HG03108 (cell line): ENCODE measurements at regions not wholly inside any gene's neighbourhood (a gene's known extent, or its start where the extent isn't known, plus 50 kb on each side); places are given as distances from the start of the nearest gene placed in this dataset.
"Not testable (repeated sequence)": the region's sequence is repeated elsewhere in the genome, so short reads cannot be mapped to it uniquely, and the experiment has no call there.

Experiments used
- ATAC-seq: cut with Tn5 transposase; IDR thresholded peaks from one replicate; pipeline ENCODE4 v1.9.1; 2021; ENCODE audit warnings: moderate library complexity; ENCODE audit not compliant: unreplicated experiment

DNA sequence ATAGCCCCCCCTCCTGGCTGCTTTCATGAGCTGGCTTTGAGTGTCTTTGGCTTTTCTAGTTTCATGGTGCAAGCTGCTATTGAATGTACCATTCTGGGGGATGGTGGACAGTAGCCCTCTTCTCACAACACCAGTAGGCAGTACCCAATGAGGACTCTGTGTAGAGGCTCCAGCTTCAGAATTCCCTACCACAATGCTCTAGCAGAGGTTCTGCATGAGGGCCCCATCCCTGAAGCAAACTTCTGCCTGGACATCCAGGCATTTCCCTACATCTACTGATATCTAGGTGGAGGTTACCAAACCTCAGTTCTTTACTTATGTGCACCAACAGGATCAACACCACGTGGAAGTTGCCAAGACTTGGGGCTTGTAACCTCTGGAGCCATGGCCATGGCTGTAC is 1742.9 kb downstream of the SI start:
- ATAC-seq = no peak

DNA sequence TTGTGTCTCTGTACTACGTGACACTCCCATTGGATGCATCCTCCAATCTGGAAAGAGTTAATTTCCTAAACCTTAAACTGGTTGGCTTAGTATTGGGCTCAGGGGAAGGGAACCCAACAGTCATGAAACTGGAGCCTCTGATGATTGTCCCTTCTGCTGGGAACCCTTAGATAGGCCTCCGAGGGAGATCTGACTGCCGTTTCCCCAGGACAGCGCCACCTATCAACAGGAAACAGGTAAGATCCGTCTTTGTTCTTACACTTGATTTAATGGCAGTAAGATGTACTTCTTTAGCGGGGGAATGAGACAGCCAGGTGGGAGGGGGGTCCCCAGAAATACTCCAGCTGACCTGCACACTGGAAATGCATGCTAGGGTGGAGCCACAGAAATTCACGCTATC is 1749.6 kb downstream of the SI start:
- ATAC-seq = no peak

DNA sequence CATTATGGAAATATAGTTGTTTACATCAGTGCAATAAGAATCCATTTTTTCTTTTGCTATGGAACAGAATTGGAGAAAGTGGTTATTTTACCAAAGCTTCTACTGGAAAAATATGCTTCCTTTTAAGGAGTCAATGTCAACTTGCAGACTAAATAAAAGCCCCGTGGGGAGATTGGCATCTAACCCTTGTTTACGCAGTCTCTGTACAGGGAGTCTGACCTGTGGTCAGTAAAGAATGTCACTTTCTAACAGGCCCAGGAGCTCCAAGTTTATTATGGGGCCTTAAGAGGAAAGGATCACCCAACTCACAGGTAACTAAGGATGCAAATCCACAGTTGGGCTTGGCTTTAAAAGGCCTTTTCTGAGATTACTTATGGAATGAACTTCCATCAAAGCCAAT is 1751.2 kb downstream of the SI start:
- ATAC-seq = no peak

DNA sequence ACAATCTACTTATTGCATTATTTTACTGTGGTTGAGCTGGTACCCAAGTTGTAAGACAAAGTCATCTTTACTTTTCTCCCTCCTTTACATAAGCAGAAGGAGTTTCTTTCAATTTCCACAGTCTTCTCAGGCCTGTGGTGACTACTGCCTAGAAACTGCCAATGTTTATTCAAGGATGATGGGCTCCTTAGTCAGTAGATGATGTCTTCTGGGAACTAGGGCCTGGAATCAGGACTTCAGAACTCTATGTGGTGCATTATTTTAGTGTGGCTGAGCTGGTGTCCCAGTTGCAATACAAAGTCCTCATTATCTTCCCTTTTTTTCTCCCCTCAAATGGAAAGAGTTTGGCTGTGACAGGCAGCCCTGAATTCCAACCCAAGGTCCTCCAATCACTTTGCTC is 1762.5 kb downstream of the SI start:
- no peak for ATAC-seq

DNA sequence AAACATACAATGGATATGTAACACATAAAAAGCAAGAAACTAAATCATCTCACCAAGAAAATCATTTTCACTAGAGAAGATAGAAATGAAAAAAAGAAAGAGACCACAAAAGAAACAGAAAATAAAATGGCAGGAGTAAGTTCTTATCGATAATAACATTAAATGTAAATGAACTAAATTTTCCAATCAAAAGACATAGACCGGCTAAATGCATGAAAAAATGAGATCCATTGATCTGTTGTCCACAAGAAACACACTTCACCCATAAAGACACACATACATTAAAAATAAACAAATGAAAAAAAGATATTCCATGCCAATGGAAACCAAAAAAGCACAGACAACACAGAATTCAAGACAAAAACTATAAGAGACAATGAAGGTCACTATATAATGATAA is 1771.9 kb downstream of the SI start:
- no peak for ATAC-seq

DNA sequence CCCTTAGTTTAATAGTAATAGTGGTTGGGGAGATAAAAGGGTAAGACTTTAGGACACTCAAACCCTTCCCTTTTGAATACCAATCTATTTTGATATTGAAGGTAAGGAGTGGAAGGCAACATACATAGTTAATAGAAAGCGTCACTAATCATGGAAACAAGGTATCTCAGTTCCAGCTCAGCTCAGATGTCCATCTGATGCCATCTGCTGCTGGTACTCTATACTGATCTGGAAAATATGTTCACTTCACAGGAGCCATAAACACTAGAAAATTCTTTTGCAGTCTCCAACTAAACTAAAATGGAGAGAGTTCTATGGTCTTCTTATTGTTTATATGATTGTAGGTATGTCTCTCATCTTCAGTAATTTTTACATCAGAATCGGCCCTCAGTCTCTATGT is 1777.1 kb downstream of the OTOL1 start:
- ATAC-seq = no peak

DNA sequence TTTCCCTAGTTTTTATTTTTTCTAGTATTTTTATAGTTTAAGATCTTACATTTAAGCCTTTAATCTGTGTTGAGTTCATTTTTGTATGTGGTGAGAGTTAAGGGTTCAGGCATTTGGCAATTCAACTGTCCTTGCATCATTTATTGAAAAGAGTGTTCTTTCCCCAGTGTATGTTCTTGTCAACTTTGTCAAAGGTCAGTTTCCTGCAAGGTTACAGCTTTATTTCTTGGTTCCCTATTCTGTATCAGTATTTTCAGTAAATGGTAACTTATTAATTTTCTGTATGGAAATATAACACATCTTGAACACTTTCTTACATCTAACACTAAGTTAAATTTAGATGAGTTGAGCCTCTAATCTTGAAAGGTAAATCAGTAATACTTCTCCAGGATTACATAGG is 1770.1 kb downstream of the OTOL1 start:
- no peak for ATAC-seq

GRCh38 chr3:163261618-163262017 is 1765.0 kb downstream of the OTOL1 start:
- no peak for ATAC-seq

DNA sequence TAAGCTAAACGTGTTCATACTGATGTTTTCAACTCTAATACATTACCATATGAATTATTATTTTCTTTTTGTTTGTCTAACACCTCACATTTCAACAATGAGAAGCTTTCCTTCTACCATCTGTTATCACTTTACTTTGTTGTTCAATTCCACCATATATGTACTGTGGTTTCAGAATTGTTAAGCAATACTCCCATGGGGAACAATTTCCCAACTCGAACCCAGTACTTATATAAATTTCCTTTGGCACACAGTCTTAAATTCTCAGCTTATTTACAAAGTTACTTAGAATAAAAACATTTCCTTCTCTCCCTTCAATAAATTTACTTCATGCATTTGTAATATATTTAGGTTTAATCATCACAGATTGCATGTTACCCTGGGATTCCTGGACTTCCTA is 1764.4 kb downstream of the OTOL1 start:
- no peak for ATAC-seq

DNA sequence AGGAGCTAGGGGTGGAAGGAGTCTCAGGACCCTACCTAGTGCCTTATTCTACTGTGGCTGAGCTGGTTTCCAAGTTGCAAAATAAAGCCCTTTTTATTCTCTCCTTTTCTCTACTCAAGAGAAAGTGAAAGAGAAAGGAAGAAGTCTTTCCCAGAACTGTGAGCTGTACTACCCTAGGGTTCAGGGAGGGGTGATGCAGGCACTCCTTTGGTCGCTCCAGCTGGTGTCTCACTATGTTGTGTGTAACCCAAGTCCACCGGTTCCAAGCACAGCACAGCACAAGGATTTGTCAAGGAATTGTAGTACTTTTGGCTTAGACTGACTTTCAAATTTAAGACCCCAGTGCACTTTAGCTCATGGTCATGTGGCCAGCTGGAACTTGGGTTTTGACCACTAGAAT is 1721.7 kb downstream of the OTOL1 start:
- no peak for ATAC-seq

- no peak for ATAC-seq
These were observed 1717.2 kb downstream of the OTOL1 start for GRCh38 chr3:163213838-163214237.

DNA sequence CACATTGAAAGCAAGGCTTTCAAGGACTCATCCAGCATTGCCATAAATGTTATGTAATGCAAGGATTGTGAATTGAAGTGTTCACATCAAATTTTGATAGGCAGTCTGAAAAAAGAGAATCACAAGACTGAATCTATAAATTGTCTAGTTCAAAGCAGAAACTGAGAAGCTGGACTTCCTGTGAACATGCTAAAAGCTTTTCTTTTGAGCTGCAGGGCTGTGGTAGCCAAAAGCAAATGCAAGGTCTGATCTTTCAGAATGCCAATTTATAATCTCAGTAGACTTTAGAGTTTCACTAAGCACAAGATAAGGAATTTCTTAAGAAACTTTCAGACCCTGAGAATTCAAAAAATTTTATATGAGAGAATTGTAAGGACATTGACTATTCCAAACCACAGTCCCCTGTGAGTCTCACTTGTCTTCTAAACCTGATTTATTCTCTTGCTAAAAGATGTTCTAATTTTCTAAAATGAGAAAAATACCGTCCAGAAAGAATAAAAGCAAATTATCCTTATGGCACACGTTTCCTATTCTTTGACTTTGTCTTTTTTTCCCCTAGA is 1700.3 kb downstream of the OTOL1 start:
- ATAC-seq = no peak

DNA sequence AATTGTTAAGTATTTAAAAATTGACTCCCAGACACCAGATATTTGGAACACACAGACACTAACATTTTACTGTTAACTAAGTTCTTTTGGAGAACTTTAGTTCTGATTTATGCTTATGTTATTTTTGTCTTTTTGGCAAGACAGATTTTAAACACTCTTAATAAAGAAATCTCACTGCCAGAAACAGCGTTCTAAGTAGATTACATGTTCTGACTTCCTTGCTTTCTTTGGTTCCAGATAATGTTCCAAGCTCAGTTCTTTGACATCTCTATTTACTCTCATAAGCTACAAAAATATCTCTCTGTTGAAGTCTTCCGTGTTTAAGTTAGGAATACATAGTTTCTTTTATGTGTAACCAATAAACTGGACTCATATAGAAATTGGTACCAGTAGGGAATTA is 1699.6 kb downstream of the OTOL1 start:
- ATAC-seq = no peak

DNA sequence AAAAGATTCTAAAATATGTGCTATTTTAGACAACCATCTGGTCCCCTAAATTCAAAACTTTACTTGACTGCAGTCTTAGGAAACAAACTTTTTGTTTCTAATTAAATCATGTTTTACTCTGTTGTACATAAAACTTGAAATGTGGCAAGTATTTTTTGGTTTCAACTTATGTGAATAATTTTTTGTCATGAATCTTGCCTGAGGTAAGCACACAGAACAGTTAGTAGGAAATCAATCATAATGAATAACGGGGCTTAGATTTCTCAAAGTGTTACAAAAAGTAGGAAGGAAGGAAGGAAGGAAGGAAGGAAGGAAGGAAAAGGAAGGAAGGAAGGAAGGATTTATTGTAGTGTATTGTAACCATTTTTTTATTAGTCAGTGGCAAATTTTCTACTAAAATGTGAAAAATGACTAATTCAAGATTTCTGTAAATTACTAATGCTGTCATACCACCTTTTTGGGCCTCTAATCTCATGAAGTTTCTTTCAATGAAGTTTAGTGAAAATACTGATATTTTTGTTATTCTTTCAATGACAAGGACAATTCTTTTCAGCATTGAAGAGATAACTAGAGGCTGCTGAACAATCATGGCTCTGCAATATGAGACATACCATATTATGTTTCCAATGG is 1689.2 kb downstream of the OTOL1 start:
- no peak for ATAC-seq

GRCh38 chr3:163175970-163176369 is 1679.4 kb downstream of the OTOL1 start:
- ATAC-seq = no peak

DNA sequence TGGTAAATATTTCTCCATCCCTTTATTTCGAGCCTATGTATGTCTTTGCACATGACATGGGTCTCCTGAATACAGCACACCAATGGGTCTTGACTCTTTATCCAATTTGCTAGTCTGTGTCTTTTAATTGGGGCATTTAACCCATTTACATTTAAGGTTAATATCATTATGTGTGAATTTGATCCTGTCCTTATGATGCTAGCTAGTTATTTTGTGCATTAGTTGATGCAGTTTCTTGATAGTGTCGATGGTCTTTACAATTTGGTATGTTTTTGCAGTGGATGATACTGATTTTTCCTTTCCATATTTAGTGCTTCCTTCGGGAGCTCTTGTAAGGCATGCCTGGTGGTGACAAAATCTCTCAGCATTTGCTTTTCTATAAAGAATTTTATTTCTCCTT is 1675.9 kb downstream of the OTOL1 start:
- not testable (repeated sequence) for ATAC-seq

DNA sequence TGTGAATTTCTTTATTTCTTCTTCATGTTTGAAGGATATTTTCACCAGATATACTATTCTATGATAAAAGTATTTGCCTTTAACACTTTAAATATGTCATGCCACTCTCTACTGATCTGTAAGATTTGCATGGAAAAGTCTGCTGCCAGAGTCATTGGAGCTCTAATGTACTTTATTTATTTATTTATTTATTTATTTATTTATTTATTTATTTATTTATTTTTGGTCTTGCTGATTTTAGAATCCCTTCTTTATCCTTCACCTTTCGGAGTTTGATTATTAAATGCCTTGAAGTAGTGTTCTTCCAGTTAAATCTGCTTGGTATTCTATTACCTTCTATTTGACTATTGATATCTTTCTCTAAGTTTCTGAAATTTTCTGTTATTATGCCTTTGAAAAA is 1669.6 kb downstream of the OTOL1 start:
- ATAC-seq = no peak

DNA sequence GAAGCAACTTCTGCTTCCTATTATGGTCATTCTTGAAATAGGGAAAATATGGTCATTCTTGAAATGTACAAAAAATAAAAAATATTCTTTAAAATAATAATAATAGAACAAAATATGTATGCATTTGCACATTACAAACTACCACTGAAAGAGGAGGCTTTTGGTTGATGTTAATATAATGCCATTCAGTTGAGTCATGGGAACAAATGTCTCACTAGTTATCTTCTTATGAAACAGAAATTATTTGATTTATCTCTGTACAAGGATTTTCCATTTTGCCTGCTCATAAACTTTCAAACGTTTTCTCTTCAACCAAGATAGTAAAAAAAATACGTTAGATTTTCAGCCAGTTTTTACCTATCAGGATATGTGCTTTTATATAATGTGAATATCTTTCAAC is 1662.7 kb downstream of the OTOL1 start:
- no peak for ATAC-seq

- ATAC-seq = no peak
These were observed 1643.0 kb downstream of the OTOL1 start for GRCh38 chr3:163139600-163139999.

DNA sequence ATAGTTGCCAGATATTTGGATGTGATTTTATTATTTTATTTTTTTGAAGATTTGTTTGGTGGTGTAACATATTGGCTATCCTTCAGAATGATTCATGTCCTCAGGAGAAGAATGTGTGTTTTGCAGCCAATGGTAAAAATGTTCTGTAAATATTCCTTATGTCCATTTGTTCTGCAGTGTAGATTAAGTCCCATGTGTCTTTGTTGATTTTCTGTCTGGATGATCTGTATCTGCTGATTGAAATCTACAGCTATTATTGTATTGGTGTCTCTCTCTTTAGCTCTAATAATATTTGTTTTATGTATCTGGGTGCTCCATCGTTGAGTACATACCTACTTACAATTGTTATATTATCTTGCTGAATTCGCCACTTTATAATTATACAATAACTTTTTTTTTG is 1641.7 kb downstream of the OTOL1 start:
- ATAC-seq = no peak

GRCh38 chr3:163132111-163132510 is 1635.5 kb downstream of the OTOL1 start:
- ATAC-seq = no peak

DNA sequence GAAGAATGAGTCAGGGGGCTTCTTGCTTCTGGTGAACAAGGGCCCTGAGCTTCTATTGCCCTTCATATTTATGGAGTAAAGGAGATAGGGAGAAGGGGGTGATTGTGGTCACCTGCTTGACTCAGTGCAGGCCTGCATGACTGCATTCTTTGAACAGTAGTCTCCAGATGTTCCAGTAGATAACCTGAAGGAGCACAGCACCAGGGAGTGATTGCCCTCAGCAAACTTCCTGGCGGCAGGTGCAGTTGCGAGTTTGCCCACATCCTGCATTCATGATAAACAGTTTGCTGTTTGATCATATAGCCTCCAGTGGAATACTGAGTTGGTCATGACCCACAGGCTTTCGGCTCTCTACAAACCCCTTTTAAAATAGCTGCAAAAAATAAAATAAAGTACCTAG is 1632.7 kb downstream of the OTOL1 start:
- no peak for ATAC-seq

DNA sequence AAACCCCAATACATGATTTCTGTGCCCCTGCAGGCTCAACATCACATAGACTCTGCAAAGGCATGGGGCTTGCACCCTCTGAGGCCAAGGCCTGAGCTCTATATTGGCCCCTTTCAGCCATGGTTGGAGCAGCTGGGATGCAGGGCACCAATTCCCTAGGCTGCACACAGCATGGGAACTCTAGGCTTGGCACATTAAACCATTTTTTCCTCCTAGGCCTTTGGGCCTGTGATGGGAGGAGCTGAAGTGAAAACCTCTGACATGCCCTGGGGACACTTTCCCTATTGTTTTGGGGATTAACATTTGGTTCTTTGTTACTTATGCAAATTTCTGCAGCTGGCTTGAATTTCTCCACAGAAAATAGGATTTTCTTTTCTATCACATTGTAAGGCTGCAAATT is 1629.5 kb downstream of the OTOL1 start:
- ATAC-seq = no peak
